ENCODE measurements at regions not wholly inside any gene's neighbourhood (a gene's known extent, or its start where the extent isn't known, plus 50 kb on each side); places are given as distances from the start of the nearest gene placed in this dataset.

DNA sequence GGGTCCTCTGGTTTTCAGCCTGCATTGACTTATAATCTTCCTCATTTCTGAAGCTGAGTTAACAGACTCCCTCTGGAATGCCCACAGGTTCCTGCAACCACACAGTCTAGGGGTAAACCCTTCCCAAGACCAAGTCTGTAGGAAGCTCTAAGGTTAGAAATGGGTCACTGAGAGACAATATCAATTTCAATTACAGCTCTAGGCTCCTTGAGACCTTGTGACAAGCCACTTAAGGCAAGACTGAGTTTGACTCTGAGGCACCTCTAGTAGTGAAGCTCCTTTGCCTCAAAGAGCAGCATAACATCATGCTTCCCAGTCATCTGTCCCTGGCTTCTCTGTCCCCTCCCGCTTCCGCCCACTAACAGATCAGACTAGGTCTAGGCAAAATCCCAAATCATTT, 333.2 kb upstream of the JARID2 start:
- no peak for TF ChIP-seq CTCF (IDR thresholded peaks at IDR 0.05 in 4 of 5, conservative IDR thresholded peaks at IDR 0.05 in 1 of 5)
- TF ChIP-seq POLR2A (IDR thresholded peaks at IDR 0.05), result no peak
